ENCODE measurements at regions not wholly inside any gene's neighbourhood (a gene's known extent, or its start where the extent isn't known, plus 50 kb on each side); places are given as distances from the start of the nearest gene placed in this dataset.

DNA sequence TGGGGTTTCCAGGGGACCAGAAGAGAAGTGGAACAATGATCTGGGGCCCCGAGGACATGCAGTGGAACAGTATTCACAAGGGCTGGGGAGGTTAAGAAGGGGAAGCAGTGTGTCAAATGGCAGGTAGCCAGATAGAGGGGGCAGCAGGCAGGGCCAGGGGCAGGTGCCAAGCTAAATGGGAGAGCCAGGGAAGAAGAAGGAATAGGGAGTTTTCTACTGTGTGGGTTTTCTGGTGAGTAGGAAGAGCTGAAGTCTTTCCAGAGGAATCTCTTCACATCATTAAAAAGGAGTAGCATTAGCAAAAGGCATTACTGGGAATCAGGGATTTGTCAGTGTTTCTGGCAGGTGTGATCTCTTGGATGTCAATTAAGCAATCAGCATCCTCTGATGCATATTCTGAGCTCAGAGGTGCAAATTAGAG, 55.8 kb downstream of the IRAG1 start:
- H3K4me3 ChIP-seq, result no peak overlapping the region
- no peak for ATAC-seq
- intact Hi-C loops (cut with DNase I), result no loop called here
- peaks cover 11% of the 10 kb centered on the region for H3K4me1 ChIP-seq
- H3K27me3 ChIP-seq, result no peaks in the 10 kb centered on the region
- no peaks in the 10 kb centered on the region for H3K36me3 ChIP-seq
- H3K9me3 ChIP-seq, result no peaks in the 10 kb centered on the region
- DNase-seq, result peak; percentile 27
- H3K27ac ChIP-seq, result no peak overlapping the region
- TF ChIP-seq CTCF (IDR thresholded peaks at IDR 0.05), result no peak

- no peak for ATAC-seq
- Histone ChIP-seq H3K36me3 (no peaks in the 10 kb centered on the region), H3K4me3 (no peak overlapping the region), H3K9me3 (no peaks in the 10 kb centered on the region), H3K27me3 (no peaks in the 10 kb centered on the region), H3K27ac (no peak overlapping the region), H3K4me1 (peaks cover 5% of the 10 kb centered on the region)
- no peak for TF ChIP-seq CTCF (IDR thresholded peaks at IDR 0.05)
- DNase-seq, result no peak
- intact Hi-C loops (cut with DNase I), result no loop called here
Measured at GRCh38 chr11:10634407-10634806, 59.1 kb downstream of the IRAG1 start.

GRCh38 chr11:10633261-10633660, 60.3 kb downstream of the IRAG1 start:
- intact Hi-C loops (cut with DNase I), result no loop called here
- TF ChIP-seq CTCF (IDR thresholded peaks at IDR 0.05), result no peak
- Histone ChIP-seq H3K36me3 (no peaks in the 10 kb centered on the region), H3K27ac (no peak overlapping the region), H3K27me3 (no peaks in the 10 kb centered on the region), H3K9me3 (no peaks in the 10 kb centered on the region), H3K4me3 (no peak overlapping the region), H3K4me1 (peaks cover 5% of the 10 kb centered on the region)
- DNase-seq, result no peak
- peak; percentile 41 for ATAC-seq

GRCh38 chr11:10632483-10632882, 61.1 kb downstream of the IRAG1 start:
- H3K27ac ChIP-seq, result no peak overlapping the region
- no peaks in the 10 kb centered on the region for H3K9me3 ChIP-seq
- H3K4me3 ChIP-seq, result no peak overlapping the region
- intact Hi-C loops (cut with DNase I), result no loop called here
- ATAC-seq, result no peak
- TF ChIP-seq CTCF (IDR thresholded peaks at IDR 0.05), result no peak
- DNase-seq, result no peak
- no peaks in the 10 kb centered on the region for H3K27me3 ChIP-seq
- H3K4me1 ChIP-seq, result peaks cover 5% of the 10 kb centered on the region
- no peaks in the 10 kb centered on the region for H3K36me3 ChIP-seq

DNA sequence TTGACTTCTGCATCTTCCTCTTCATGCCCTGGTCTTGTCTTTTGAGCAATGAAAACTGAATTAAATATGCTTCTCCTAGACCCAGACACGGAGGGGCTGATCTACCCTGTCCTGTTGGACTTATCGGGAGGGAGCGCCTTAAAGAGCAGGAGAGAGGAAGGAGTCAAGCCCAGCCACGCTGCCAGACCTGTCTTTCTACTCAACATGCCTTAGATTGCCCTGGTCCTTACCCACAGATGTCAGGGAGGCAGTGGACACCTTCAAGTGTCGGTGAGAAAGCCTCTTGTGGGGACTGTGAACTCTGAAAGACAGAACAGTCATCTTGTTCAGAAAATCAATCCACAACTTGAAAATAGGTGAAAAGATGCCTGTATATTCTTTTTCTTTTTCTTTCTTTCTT, 61.8 kb downstream of the IRAG1 start:
- Histone ChIP-seq H3K27me3 (no peaks in the 10 kb centered on the region), H3K4me3 (no peak overlapping the region), H3K36me3 (no peaks in the 10 kb centered on the region), H3K27ac (no peak overlapping the region), H3K4me1 (peaks cover 5% of the 10 kb centered on the region), H3K9me3 (no peaks in the 10 kb centered on the region)
- intact Hi-C loops (cut with DNase I), result no loop called here
- TF ChIP-seq CTCF (IDR thresholded peaks at IDR 0.05), result no peak
- ATAC-seq, result peak; percentile 43
- no peak for DNase-seq

- H3K27me3 ChIP-seq, result no peaks in the 10 kb centered on the region
- no peak overlapping the region for H3K27ac ChIP-seq
- peaks cover 11% of the 10 kb centered on the region for H3K4me1 ChIP-seq
- no peaks in the 10 kb centered on the region for H3K36me3 ChIP-seq
- H3K9me3 ChIP-seq, result no peaks in the 10 kb centered on the region
- H3K4me3 ChIP-seq, result no peak overlapping the region
- intact Hi-C loops (cut with DNase I), result no loop called here
- peak; percentile 39 for DNase-seq
- no peak for ATAC-seq
- TF ChIP-seq CTCF (IDR thresholded peaks at IDR 0.05), result no peak
Measured at GRCh38 chr11:10629411-10630002, 61.0 kb upstream of the LYVE1 start.

Data from upper lobe of right lung (tissue), 1 donor.